Left ventricle myocardium inferior (tissue), 1 donor: ENCODE measurements at regions not wholly inside any gene's neighbourhood (a gene's known extent, or its start where the extent isn't known, plus 50 kb on each side); places are given as distances from the start of the nearest gene placed in this dataset.
A peak's percentile ranks its signal among the peaks of the same experiment; 100 is the strongest.

Source experiments
- DNase-seq: peaks from one replicate; pipeline ENCODE4 v3.0.0-alpha.2; 2020
- H3K27ac ChIP-seq: fragments of 200-600 bp; replicated peaks from 2 replicates; pipeline ENCODE4 v1.8.0; 2021
- H3K27me3 ChIP-seq: fragments of 200-600 bp; 2 replicates; pipeline ENCODE4 v1.8.0; 2021; ENCODE audit warnings: low read depth
- H3K36me3 ChIP-seq: fragments of 200-600 bp; 2 replicates; pipeline ENCODE4 v1.8.0; 2021
- H3K4me1 ChIP-seq: fragments of 200-600 bp; 2 replicates; pipeline ENCODE4 v1.8.0; 2021
- H3K4me3 ChIP-seq: fragments of 200-600 bp; 2 replicates; pipeline ENCODE4 v1.8.0; 2021; ENCODE audit warnings: mild to moderate bottlenecking, moderate library complexity
- H3K9me3 ChIP-seq: fragments of 200-600 bp; replicated peaks from 2 replicates; pipeline ENCODE4 v1.8.0; 2021
- CTCF ChIP-seq: fragments of 200-600 bp; IDR thresholded peaks from 2 replicates; pipeline ENCODE4 v1.8.0; 2021; ENCODE audit warnings: antibody characterized with exemption, mild to moderate bottlenecking, borderline replicate concordance
- intact Hi-C: fragments of 100-400 bp; cut with micrococcal nuclease; formaldehyde crosslinking; loops from one replicate; pipeline ENCODE4 v1.11.0; 2022
- donor health status: DM: no; HTN: yes; CAD: no; lungs with severe emphysema.

- Histone ChIP-seq H3K4me1 (no peaks in the 10 kb centered on the region), H3K36me3 (no peaks in the 10 kb centered on the region), H3K27me3 (no peaks in the 10 kb centered on the region), H3K9me3 (no peaks in the 10 kb centered on the region), H3K27ac (no peak overlapping the region), H3K4me3 (no peak overlapping the region)
- TF ChIP-seq CTCF, result no peak
- intact Hi-C loops, result no loop called here
- DNase-seq, result no peak
Measured at GRCh38 chr5:67720162-67720772, 495.3 kb upstream of the PIK3R1 start.

GRCh38 chr5:67702008-67702407 is 505.4 kb upstream of the CD180 start:
- no peak for TF ChIP-seq CTCF
- Histone ChIP-seq H3K4me3 (no peak overlapping the region), H3K36me3 (no peaks in the 10 kb centered on the region), H3K27me3 (no peaks in the 10 kb centered on the region), H3K4me1 (no peaks in the 10 kb centered on the region), H3K27ac (no peak overlapping the region), H3K9me3 (peaks cover 27% of the 10 kb centered on the region)
- intact Hi-C loops, result no loop called here
- DNase-seq, result no peak

- H3K36me3 ChIP-seq, result no peaks in the 10 kb centered on the region
- peaks cover 9% of the 10 kb centered on the region for H3K4me1 ChIP-seq
- no peak overlapping the region for H3K4me3 ChIP-seq
- H3K27ac ChIP-seq, result no peak overlapping the region
- intact Hi-C loops, result no loop called here
- peaks cover 27% of the 10 kb centered on the region for H3K9me3 ChIP-seq
- TF ChIP-seq CTCF, result no peak
- H3K27me3 ChIP-seq, result no peaks in the 10 kb centered on the region
- DNase-seq, result no peak
Measured at GRCh38 chr5:67699560-67699959, 503.0 kb upstream of the CD180 start.

- Histone ChIP-seq H3K27ac (no peak overlapping the region), H3K36me3 (no peaks in the 10 kb centered on the region), H3K4me1 (peaks cover 17% of the 10 kb centered on the region), H3K9me3 (peaks cover 4% of the 10 kb centered on the region), H3K4me3 (no peak overlapping the region), H3K27me3 (no peaks in the 10 kb centered on the region)
- no peak for TF ChIP-seq CTCF
- no peak for DNase-seq
- intact Hi-C loops, result no loop called here
Measured at GRCh38 chr5:67696446-67696845, 499.8 kb upstream of the CD180 start.

GRCh38 chr5:67695369-67695768 is 498.8 kb upstream of the CD180 start:
- Histone ChIP-seq H3K4me1 (peaks cover 17% of the 10 kb centered on the region), H3K9me3 (no peaks in the 10 kb centered on the region), H3K4me3 (no peak overlapping the region), H3K27me3 (no peaks in the 10 kb centered on the region), H3K36me3 (no peaks in the 10 kb centered on the region), H3K27ac (peak overlapping the region; percentile 85)
- no peak for TF ChIP-seq CTCF
- intact Hi-C loops, result no loop called here
- no peak for DNase-seq

- peak overlapping the region; percentile 85 for H3K27ac ChIP-seq
- peaks cover 17% of the 10 kb centered on the region for H3K4me1 ChIP-seq
- H3K27me3 ChIP-seq, result no peaks in the 10 kb centered on the region
- H3K9me3 ChIP-seq, result peaks cover under 1% of the 10 kb centered on the region
- intact Hi-C loops, result no loop called here
- no peak for TF ChIP-seq CTCF
- no peak overlapping the region for H3K4me3 ChIP-seq
- H3K36me3 ChIP-seq, result no peaks in the 10 kb centered on the region
- DNase-seq, result no peak
Measured at GRCh38 chr5:67694810-67695191, 498.2 kb upstream of the CD180 start.
